NCI-H1417 (cell line): ENCODE measurements at regions not wholly inside any gene's neighbourhood (a gene's known extent, or its start where the extent isn't known, plus 50 kb on each side); places are given as distances from the start of the nearest gene placed in this dataset.

Experiments used
- DNase-seq, 3 experiments: peaks; one replicate each; lab custom pipeline; 2025; lab: John Stamatoyannopoulos, UW

- DNase-seq: no peak
These were observed 445.3 kb downstream of the RPS24 start for GRCh38 chr10:78478919-78479318.

- no peak for DNase-seq
These were observed 445.8 kb downstream of the RPS24 start for GRCh38 chr10:78479467-78479866.

GRCh38 chr10:78481842-78482241 lies 448.2 kb downstream of the RPS24 start:
- DNase-seq: no peak

GRCh38 chr10:78483641-78484040 lies 450.0 kb downstream of the RPS24 start:
- DNase-seq: no peak

GRCh38 chr10:78489034-78489433 lies 455.4 kb downstream of the RPS24 start:
- DNase-seq: no peak

GRCh38 chr10:78491812-78492211 lies 458.1 kb downstream of the RPS24 start:
- no peak for DNase-seq

GRCh38 chr10:78492424-78492823 lies 458.8 kb downstream of the RPS24 start:
- DNase-seq: no peak

GRCh38 chr10:78494179-78494578 lies 460.5 kb downstream of the RPS24 start:
- no peak for DNase-seq

- DNase-seq: no peak
These were observed 468.7 kb downstream of the RPS24 start for GRCh38 chr10:78502210-78502936.

GRCh38 chr10:78504181-78504580 lies 470.5 kb downstream of the RPS24 start:
- DNase-seq: no peak

GRCh38 chr10:78505657-78506056 lies 472.0 kb downstream of the RPS24 start:
- no peak for DNase-seq

- DNase-seq: no peak
These were observed 473.0 kb downstream of the RPS24 start for GRCh38 chr10:78506614-78507013.

- no peak for DNase-seq
These were observed 474.0 kb downstream of the RPS24 start for GRCh38 chr10:78507510-78508160.

GRCh38 chr10:78508955-78509748 lies 475.5 kb downstream of the RPS24 start:
- no peak for DNase-seq

- no peak for DNase-seq
These were observed 477.1 kb downstream of the RPS24 start for GRCh38 chr10:78510566-78511323.

GRCh38 chr10:78511324-78512204 lies 477.9 kb downstream of the RPS24 start:
- no peak for DNase-seq

- no peak for DNase-seq
These were observed 478.5 kb downstream of the RPS24 start for GRCh38 chr10:78512205-78512550.

GRCh38 chr10:78513330-78513729 lies 479.7 kb downstream of the RPS24 start:
- DNase-seq: no peak

GRCh38 chr10:78513986-78514385 lies 480.3 kb downstream of the RPS24 start:
- DNase-seq: no peak

- no peak for DNase-seq
These were observed 480.8 kb downstream of the RPS24 start for GRCh38 chr10:78514459-78514858.
